GM19328 (cell line): ENCODE measurements at regions not wholly inside any gene's neighbourhood (a gene's known extent, or its start where the extent isn't known, plus 50 kb on each side); places are given as distances from the start of the nearest gene placed in this dataset.
"Not testable (repeated sequence)": the region's sequence is repeated elsewhere in the genome, so short reads cannot be mapped to it uniquely, and the experiment has no call there.

Source experiments
- ATAC-seq: cut with Tn5 transposase; IDR thresholded peaks from one replicate; pipeline ENCODE4 v1.9.1; 2021; ENCODE audit warnings: mild to moderate bottlenecking, moderate library complexity; ENCODE audit not compliant: unreplicated experiment

DNA sequence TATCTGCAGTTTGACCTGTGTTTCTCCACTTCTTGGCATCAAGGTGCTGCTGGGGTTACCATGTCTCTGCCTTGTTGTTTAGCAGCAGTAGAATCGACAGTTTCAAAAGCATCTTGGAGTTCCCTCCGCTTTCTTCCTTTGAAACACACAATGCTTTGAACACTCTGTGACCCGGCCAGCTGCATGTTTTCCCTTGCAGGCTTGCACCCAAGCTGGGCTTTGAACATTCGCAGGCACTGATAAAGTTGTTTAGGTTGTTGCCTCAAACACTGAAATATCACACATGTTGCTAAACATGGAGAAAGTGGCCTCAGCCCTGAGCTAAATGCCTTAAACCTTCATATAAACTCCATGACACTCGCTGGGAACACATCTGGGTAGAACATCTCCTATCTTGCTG, 251.7 kb downstream of the TSN start:
- ATAC-seq = no peak

DNA sequence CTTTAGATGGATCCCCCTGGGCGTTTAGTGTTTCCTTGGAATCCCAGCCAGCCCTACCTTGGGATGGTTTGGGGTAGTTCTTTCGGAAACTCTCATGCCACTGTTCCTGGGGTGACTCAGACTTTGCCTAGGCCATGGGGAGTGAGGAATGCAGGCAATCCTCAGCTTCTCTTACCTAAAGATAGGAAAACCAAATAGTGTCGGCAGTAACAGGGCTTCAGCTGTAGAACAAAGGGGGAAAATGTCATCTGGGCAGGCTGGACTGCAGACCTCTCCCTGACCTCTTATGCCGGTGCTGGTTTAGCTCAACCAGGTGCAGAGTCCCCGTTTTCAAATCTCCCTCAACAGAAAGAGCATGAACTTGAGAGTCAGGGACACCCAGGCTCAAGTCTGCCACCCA, 252.1 kb downstream of the TSN start:
- no peak for ATAC-seq

DNA sequence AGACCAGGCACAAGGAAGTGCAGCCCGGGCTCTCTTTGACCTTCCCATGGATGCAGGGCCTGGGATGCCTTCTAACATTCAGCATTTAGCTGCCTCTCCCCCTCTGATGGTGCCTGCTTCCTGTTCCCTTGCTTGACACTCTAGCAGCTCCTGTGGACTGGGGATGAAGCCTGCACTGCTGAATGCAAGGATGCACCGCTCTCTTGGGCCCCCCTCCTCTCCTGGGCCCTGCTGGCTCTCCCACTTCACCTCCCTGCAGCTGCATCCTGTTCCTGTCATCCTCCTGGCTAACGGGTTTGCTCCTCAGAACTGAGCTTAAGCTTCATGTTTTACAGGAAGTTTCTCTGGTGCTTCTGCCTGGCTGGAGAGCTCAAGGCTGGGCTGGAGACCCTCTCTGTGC, 254.1 kb downstream of the TSN start:
- ATAC-seq = no peak

DNA sequence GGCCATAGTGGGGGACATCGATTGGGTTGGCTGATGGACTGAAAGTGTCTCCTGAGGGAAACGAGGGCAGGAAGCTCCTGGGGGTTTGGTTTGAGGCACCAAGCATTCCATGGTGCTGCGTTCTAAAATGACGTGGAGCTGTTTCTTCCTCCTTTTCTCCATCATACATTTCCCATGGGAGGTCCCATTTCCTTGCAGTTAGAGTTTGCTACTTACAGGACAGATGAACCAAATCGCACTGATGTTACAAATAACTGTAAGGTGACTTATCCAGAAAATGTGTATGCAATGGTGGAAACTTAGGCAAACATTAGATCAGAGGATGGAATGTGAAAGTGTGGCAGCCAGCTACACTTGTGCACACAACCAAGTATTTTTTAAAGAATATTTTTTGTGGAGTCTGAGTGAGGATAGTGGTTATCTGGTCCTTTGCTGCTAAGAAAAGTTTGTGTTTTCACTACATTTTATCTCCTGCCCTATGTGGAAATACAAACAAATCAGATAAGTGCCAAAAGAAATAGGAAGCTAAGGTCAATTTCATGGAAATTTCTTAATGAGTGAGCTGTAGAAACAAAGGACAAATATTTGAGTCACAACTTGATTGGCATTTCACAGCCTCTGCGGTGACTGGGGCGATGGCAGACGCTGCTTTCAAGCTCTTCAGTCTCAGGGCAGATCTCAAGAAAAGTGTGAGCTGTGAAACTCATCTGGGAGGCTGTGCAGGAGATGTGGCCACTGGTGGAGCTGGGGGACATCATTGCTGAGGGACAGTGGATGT, 256.2 kb downstream of the TSN start:
- no peak for ATAC-seq

DNA sequence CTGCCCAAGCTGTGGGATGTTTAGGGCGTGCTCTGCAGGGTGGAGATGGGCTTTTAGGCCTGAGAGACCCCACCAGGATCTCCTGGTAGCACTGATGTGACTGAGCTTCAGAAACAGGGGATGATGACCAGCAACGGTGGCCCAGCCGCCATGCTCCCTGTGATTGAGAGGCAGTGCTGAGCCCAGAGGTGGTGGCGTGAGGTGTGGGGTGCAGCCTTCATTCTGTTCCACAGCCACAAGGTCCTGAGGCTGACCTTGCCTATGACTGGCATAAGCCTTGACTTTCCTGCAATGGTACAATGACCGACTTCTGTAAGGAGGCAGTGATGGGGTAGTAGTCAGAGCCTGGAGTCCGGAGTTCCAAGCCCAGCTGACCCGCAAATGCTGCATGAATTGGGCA, 263.3 kb downstream of the TSN start:
- ATAC-seq = no peak

DNA sequence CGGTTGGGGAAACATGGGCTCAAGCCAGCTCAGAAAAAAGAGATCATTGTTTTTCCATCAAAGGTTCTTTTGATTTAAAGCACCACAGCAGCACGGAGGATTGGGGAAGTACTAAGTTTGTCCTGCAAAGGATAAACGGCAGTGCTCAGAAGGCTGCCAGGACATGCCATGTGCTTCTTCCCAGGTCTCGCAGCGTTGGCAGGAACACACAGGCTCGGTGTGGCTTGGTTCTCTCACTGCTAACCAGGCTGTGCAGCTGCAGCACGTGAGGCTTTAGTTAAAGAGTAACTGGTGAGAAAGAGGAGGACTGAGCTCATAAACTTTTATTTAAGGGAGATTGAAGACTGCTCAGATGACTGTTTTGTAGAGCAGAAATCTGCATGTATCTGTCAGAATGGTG, 264.3 kb downstream of the TSN start:
- no peak for ATAC-seq

DNA sequence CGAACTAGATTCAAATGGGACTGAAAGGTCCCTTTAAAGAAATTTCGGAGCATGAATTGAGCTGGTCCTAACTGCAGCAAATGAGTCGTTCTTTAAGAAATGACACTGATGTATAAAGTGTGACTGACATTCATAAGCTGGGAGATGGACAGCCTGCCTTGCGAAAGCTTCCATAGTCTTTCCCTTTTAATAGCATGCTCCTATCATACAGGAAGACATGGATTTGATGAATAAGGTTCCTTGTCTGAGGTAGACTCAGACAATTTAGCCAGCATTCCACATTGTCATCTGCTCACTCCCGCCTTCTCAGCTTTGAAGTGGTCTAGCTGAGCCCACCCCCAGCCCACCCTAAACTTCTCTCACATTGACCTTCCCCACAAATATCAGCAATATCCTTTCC, 264.9 kb downstream of the TSN start:
- ATAC-seq = no peak

DNA sequence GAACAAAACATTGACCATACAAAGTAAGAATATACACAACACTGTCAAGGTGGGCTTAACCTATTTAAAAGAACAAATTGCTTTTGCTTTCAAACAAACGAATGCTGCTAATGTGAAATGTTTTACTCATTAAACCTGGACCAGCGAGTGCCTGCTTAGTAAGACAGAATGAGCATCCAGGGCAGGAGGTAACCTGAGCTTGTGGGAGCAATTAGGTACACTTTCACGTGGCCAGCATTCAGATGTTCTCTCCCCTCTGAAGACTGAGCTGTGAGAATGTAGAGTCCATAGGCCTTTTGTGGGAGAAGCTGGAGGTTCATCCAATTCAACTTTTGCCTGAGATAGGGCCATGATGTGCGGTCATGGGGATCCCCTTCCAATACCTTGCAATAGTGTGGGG, 266.5 kb downstream of the TSN start:
- no peak for ATAC-seq

DNA sequence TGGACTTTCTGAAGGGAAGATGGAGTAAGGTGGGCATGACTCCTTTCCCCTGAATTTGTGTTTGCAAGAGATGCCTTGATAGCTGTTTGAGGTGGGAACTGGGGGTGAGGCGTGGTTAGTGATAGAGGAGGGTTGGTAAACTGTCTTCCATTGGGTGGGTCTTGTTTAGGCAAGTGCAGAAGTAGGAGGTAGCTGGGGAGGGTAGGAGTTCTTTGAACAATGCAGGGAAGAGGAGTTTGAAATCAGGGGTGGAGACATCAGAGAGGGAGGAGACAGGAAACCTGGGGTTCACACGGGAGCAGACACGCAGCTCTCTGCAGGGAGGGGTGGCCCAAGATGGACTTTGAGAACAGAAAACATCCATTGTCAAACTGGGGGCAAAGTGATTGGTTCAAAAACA, 267.1 kb downstream of the TSN start:
- no peak for ATAC-seq

DNA sequence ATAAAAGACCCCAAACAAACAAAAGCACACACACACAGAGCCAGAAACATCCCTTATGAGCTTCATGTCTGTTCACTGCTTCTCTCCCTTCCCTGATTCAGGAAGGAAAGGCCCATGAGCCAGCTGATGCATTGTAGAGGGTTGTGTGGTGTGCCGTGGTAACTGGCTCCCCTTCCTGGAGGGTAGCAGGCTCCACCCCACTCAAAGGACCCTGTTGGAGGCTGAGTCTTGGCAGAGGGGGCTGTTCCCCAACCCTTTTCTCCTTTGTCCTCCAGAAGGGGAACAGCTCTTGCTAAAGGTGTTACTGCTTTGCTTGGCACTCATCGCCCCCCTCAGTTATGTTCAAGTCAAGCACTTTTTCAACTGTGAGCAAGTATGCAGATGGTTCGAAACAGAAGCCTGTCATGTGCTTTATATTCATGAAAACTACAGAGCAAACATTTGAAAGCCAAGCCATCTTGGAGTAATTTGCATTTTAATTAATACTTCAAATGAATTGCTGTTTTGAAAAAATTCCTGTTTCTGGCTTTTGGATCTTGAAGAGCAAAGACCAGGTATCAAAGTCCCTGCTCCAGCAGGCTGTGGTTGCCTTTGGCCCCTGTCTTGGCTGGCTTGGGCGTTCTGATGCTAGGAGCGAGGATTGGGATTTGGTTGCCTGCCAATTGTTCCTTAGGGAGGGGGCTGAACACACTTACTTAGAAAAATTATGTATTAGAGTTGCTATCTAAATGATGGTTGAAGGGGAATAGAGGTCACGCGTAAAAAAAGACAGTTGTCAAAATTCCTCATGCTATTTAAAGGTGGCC, 267.8 kb downstream of the TSN start:
- ATAC-seq = no peak

DNA sequence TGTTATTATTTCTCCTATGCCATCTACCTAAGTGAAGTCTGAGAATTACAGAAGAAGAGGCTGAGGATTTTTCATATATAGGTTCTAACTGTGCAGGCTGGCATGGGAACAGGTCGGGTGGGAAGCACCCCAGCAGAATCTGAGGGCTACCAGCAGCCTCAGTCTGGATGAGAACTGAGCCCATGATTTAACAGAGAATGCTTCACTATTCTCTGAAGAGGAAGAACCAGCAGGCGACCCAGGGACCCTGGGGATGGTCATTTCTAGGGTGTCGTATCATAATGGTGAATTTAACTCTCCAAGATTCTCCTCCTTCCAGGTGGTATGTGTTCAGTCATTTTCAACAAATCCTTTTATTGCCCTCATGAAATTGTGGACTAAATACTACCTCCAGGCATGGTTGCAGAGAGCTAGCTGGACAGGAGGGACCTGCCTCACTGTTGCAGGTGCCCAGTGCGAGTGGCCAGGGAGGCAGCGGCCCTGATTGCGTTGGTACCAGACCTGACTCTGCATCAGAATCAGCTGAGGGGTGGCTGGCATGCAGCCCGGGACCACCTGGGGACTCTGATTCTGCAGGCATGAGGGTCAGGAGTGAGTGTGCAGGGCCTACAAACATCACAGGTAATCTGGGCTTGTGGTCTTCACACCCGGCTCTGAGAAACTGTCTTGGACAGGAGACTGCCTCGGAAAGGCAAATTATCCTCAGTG, 272.2 kb downstream of the TSN start:
- no peak for ATAC-seq

DNA sequence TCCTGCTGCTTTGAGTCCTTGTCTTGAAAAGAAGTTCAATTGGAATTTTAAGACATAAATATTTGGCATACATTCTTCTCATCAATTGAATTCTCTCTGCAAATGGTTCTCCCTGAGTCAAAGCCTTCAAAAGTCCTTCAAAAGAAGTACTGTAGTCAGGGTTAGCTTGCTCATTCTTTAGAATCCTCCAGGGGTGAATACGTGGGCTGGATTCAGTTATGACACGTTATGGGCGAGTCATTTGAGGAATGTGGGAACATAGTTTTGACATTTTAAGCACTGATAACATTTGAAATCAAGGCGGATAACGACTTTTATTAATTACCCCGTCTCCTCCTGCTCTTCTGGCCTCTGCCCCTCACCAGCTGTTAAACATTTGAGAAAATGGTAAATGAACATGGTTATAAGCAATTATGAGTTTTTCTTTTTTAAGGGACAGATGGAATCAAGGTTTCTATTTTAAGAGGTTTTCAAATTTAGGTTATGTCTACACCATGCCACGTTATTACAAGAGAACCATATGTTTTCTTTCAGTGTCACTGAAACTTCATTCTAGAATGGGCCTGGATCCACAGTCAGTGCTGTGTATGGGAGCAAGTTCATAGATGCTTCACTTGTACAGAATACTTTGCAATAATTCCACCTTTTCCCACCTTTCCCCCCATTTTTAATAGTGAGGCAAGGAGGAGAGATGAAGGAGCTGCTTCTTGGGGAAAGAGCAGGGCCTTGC, 273.1 kb downstream of the TSN start:
- ATAC-seq = no peak

DNA sequence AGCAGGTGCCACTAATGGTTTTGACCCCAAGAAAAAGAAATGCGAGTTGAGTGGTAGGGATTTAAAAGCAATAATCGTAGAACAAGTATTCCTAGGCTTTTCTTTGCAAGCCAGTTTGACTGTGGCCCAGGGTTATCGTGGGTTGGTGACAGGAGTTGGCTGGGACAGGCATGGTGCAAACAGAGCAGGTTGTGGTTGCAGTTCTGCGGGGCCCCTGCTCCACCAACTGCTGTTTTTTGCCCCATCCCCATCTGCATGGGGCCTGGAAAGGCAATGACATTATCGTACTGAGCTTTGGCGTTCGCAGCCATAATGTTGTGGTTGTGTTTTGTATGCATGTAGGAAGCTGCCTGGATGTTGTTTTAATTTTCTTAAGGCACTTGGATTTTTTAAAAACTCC, 274.0 kb downstream of the TSN start:
- no peak for ATAC-seq

DNA sequence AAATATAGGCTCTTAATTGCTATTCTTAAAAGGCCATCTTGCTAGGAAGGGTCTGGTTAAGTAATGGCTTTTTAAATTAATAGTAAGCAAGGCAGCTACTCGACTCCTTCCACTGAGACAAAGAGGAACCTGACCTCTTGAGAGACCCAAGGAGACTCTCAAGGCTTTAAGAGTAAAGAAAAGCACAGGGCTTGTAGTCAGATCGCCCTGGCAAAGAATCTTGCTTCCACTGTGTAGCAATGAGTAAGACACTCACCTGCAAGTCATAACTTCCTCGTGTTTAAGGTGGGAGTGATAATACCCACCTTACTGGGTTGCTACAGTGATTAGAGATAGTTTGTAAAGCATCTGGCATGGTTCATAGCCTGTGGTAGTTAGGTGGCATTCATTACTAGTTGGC, 274.5 kb downstream of the TSN start:
- ATAC-seq = no peak

DNA sequence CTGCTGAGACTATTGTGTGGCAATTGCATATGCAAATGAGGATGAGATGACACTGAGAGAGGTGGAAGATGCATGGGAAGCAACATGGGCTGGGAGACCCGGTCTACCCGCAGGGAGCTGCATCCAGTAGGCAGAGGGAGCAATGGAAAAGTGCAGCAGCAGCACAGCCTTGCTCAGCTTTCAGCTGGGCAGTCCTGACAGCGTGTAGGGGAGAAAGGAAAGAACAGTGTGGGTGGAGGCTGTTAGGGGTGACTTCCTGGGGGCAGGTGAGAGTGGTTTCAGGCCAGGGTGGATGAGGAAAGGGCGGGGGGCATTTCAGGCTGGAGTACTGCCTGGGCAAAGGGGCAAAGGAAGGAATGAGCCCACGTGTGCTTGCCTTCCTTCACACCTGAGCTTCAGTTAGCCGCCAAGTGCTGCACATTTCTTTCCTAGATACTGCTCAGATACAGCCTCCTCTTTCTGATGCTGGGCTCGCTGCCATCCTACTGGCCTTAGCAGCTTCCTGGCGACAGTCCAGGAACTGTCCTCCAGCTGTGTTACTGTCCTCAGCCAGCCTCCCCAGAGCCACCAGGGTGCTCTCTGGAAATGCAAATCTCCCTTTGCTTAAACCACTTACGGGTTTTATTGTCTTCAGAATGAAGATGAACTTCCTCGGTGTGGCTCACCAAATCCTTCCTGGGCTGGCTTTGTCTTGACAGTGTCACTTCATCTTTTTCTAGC, 276.3 kb downstream of the TSN start:
- no peak for ATAC-seq

DNA sequence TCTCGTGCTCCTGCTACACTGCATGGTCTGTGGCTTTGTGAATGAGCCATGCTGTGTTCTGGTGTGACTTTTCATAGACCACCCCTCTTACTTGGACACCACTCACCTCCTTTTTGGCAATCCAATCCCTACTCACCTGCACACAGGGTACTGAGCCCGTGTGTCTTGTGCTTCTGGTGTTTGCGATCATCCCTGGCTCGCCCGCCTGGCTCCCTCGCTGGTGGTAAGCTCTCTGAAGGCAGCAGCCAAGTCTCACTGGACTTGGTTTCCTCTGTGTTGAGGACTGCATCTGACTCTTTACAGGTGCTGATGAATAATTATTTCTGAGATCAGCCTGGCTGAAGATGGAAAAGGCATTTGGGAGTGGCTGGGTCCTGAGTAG, 276.8 kb downstream of the TSN start:
- no peak for ATAC-seq

DNA sequence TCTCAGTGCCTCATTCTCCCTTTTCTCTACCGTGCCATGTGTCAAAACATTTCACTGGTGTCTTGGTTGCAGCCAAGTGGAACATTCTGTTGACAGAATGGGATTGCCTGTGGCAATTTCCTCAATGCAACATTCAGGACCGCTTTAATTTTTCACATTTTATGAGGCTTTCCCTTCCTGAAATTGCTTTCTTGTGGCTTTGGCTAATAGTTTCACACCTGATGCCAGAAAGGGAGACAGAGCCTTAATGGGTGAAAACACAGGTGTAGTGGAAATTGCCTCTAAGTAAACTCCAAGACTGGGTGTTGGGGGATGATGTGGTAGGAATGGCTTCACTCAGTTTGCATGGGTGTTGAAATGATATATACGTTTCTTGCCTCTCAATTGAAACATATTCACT, 278.3 kb downstream of the TSN start:
- ATAC-seq = no peak

DNA sequence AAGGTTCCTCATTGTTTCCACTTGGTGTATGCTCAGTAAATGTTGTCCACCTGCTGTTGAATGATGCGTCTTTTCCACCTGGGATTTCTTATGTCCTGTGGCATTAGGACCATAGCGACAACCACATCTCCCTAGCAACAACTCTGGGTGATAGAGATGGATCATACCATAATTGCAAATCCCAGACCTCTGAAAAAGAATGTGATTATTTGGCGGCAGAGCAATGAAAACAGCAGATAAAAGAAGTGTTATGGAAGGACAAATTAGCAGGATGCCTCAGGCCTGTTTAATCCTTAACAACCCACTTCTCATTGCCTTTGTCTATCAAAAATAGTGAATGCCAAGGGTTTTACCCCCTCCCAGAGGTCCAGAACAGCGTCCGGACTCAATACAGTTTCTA, 278.9 kb downstream of the TSN start:
- ATAC-seq = no peak

DNA sequence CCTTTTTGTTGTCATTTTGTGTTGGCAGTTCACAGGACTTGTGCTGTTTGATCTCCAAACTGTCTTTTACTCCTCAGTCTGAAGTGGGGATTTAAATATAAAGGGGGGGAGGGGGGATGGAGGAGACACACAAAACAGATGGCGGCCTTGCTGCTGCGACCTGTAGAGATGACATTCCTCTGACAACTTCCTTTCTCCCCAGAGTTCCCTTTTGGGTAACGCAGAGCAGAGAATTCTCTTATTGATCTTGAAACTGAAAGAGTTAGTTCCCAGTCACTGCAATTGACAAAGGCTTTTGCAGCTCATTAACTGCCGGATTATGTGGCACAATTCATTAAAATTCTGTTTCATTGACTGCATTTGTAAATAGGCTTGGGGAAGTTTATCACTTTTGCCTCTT, 279.3 kb downstream of the TSN start:
- no peak for ATAC-seq

DNA sequence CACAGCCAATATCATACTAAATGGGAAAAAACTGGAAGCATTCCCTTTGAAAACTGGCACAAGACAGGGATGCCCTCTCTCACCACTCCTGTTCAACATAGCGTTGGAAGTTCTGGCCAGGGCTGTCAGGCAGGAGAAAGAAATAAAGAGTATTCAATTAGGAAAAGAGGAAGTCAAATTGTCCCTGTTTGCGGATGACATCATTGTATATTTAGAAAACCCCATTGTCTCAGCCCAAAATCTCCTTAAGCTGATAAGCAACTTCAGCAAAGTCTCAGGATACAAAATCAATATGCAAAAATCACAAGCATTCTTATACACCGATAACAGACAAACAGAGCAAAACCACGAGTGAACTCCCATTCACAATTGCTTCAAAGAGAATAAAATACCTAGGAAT, 283.4 kb downstream of the TSN start:
- not testable (repeated sequence) for ATAC-seq

DNA sequence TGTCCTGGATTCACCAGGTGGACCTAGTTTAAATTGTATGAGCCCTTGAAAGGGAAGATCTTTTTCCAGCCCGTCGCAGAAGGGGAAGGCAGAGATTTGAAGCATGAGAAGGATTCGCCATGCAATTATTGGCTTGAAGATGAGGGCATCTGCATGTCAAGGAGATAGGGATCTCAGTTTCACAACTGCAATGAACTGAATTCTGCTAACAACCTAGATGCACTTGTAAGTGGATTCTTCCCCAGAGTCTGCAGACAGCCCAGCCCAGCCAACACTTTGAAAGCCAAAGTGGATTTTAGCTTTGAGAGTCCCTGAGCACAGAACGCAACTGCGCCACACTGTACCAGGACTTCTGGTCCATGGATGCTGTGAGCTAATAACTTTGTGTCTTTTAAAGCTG, 286.0 kb downstream of the TSN start:
- ATAC-seq = no peak
